NCI-H1417 (cell line): ENCODE measurements at regions not wholly inside any gene's neighbourhood (a gene's known extent, or its start where the extent isn't known, plus 50 kb on each side); places are given as distances from the start of the nearest gene placed in this dataset.
A peak's percentile ranks its signal among the peaks of the same experiment; 100 is the strongest.
"Not testable (repeated sequence)": the region's sequence is repeated elsewhere in the genome, so short reads cannot be mapped to it uniquely, and the experiment has no call there.

Source experiments
- DNase-seq, 3 experiments: peaks; one replicate each; lab custom pipeline; 2025; lab: John Stamatoyannopoulos, UW

DNA sequence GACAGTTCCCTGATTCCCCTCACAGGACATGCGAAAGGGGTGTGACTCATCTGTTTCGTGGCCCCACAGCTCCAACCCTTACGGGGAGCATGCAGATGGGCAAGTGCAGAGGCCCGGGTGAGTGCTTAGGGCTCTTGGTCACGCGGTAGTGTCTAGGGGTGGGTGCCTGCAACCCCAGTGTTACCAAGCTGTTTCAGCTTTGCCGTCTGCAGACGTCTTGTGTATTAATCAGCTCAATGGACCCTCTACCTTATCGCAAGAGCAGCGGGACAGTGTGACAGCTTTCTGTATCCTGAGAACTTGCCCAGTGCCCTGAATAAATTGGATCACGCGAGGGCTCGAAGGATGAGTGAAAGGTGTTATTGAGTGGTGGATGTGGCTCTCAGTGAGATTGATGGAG, 816.4 kb upstream of the ANO3 start:
- DNase-seq: no peak

- DNase-seq: no peak
Measured at GRCh38 chr11:25520459-25520858, 811.5 kb upstream of the ANO3 start.

- peak in 1 of 3 experiments; percentile 8 for DNase-seq
Measured at GRCh38 chr11:25527841-25528240, 804.1 kb upstream of the ANO3 start.

GRCh38 chr11:25529572-25529971, 802.4 kb upstream of the ANO3 start:
- no peak for DNase-seq

DNA sequence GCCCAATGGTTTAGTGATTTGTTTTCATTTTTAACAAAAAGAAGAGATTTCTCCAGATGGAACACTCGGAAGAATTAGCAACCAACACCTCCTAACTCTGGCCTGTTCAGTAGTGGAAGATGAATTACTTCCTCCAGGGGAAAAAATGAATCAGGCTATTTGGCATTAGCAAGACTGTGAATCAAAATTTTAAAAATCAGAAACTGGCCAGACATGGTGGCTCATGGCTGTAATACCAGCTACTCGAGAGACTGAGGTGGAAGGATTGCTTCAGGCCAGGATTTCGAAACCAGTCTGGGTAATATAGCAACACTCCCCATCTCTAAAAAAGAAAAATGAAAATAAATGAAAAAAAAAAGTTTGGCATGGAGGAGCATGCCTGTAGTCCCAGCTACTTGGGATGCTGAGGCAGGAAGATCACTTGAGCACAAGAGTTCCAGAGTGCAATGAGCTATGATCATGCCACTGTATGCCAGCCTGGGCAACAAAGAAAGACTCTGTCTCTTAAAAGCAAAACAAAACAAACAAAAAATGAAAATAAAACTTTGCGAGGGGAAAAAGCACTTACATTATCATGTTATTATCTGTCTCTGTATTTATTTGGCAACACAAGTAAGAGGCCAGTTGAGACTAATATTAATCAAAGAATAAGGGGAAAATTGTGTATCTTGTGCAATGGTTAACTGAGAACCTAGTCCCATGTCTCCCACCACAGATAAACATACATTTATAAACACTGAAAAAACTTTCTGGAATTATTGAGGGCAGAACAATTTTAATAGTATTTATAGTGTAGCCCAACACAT, 796.3 kb upstream of the ANO3 start:
- no peak for DNase-seq

DNA sequence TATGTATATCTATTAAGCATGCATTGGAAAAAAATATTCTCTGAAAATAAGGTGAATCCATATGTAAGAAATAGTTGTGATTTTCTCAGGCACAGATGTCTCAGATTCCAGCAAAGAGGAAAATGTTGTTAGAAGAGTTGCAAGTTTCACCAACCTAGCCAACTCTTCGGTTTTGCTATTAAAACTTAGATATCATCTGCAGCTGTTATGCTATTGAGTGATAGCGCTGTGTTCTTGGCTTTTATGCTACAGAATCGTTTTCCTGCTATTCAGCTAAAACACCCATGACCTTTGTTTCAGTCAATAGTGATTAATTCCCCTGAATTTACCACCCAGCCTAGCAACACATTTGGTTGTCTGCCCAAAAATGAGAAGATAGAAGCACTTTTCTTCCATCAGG, 795.6 kb upstream of the ANO3 start:
- no peak for DNase-seq

DNA sequence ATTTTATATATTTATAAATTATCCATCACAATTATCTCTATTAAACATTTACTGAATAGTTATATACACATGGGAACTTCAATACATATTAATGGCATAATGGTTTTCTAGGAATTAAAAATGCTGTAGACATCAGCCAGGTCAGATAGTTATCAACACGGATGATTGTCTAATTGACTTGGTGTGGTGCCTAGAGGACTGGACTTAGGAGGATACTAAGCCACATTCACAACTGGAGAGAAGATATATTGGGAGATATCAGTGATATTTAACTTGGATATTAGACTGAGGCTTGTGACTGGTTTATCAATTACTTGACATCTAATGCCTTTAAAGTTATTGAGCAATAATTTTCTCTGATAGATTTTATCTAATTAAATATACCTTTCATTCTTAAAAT, 794.5 kb upstream of the ANO3 start:
- no peak for DNase-seq

- no peak for DNase-seq
Measured at GRCh38 chr11:25547292-25547691, 784.6 kb upstream of the ANO3 start.

- DNase-seq: peak in 2 of 3 experiments; percentile 6 to 20
Measured at GRCh38 chr11:25562417-25562816, 769.5 kb upstream of the ANO3 start.

- DNase-seq: no peak
Measured at GRCh38 chr11:25565846-25566245, 766.1 kb upstream of the ANO3 start.

DNA sequence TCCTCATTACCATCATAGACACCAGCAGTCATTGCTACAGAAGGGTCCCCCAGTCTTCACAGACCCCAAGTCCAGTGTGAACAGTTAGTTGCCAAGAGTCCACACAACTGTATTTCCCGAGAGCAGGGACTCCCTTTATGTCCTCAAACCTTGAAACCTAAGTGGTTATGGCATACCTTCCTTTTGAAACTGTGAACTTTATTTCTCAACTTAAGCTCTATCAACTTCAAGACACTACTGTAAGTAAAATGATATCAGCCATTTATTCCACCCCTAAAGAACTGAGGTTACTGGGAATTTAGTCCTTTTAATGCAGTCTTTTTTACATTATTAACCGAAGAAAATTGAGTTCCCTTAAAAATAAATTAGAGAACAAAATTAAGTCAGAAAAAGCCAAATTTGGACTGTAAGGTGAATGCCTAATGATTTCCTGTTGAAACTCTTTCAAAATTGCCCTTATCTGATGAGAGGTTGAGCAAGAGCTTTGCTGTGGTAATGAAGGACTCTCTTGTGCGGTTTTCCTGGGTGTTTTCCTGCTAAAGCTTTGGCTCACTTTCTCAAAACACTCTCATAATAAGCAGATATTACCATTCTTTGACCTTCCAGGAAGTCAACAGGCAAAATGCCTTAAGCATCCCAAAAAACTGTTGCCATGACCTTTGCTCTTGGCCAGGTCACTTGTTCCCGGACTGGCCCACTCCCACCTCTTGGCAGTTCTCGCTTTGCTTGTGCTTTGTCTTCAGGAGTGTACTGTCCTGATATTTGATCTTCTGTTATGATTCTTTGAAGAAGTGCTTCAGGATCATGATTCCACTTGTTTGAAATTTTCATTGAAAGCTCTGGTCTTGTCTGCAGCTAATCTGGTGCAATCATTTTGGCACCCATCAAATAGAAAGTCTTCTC, 765.4 kb upstream of the ANO3 start:
- DNase-seq: no peak

DNA sequence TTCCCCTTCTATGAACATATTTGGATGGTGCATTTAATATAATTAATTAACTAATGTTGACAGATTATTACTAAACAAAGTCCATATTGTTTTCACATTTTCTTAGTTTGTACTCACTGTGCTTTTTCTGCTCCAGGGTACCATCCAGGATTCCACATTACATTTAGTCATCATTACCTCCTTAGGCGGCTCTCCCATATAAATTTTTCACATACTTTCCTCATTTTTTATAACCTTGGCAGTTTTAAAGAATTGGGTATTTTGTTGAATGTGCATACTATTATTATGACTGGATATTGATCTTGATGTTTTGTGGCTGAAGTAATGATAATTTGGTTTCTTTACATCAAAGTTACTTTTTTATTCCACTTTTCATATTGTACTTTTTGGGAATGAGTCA, 755.6 kb upstream of the ANO3 start:
- no peak for DNase-seq

- not testable (repeated sequence) for DNase-seq
Measured at GRCh38 chr11:25579554-25579953, 752.4 kb upstream of the ANO3 start.

GRCh38 chr11:25583596-25583995, 748.3 kb upstream of the ANO3 start:
- no peak for DNase-seq

- no peak for DNase-seq
Measured at GRCh38 chr11:25587496-25587895, 744.4 kb upstream of the ANO3 start.

DNA sequence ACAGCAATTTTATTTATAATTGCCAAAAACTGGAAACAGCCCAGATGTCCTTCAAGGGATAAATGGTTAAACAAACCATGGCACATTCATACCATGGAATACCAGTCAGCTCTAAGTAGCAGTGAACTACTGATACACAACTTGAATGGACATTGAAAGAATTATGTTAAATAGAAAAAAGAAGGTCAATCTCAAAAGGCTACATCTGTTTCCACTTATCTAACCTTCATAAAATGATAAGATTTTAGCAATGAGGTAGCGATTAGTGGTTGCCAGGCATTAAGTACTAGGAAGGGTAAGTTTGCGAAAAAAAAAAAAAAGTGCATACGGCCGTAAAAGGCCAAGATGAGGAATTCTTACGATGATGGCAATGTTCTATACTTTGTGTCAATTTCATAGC, 738.7 kb upstream of the ANO3 start:
- no peak for DNase-seq

DNA sequence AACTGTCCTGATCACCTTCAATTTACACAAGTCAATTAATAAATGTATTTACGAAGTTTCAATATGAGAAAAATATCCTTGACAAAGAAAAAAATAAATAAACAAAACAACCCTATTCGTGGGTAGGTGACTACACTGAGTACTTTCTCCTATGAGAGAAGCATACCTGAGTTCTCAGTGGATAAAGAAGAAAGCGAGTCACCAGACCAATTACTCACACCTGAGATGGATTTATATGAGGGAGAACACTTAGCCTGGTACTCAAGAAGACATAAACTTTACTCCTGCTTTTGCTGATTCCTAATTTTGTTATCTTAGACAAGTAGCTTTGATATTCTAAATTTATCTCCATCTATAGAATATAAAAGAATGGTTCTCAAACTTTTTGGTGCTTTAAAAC, 735.2 kb upstream of the ANO3 start:
- DNase-seq: no peak

DNA sequence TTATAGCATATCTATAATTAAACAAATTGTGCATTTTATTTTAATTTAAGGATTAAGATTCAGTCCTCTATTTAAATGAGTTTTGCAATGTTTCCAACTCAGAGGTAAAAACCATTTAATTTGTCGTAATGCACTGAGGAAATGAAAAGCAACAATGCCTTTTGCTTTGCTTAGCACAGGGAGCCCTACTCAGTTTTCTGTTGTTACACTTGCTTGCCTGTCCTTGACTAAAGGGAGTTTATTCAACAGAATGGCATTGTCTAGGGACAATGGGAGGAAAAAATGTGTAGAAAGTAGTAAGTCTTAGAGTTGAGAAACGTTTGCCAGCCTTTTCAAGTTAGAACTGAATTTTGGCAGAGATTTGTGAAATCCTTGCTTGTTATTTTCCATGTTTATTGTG, 734.2 kb upstream of the ANO3 start:
- no peak for DNase-seq

- DNase-seq: no peak
Measured at GRCh38 chr11:25602149-25602548, 729.8 kb upstream of the ANO3 start.

DNA sequence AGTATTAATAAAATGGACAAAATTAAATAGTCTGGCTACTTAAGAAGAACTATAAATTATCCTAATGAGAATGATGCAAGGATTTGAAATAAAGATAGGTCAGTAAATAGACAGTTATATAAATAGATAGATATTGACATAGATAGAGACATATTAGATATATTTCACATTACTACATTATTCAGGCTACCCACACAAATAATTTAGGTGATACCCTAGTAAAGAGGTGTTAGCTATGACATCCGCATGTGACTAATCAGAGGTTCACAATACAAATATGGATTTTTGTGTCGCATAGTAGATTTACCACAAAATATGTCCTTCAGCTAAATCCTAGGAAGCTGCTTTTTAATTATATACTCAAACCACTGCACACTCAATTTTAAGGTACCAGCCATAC, 729.0 kb upstream of the ANO3 start:
- DNase-seq: no peak

DNA sequence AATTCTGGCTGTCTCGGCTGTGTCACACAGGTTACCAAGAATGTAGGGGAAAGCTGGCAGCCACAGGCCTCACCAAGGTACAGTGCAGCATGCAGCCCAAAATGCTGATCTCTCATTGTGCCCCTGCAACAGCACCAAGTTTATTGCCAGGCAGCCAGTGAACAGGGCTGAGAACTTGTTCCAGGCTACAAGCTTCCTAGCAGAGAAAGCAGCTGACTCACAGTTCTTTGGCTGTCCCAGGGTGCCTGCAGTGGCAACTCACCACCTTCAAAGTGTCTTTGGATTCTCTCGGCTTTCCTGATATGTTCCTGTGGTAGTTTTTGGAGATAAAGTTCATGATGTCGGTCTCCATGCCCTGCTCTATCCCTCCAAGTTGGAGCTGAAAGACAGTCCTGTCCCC, 719.1 kb upstream of the ANO3 start:
- no peak for DNase-seq

DNA sequence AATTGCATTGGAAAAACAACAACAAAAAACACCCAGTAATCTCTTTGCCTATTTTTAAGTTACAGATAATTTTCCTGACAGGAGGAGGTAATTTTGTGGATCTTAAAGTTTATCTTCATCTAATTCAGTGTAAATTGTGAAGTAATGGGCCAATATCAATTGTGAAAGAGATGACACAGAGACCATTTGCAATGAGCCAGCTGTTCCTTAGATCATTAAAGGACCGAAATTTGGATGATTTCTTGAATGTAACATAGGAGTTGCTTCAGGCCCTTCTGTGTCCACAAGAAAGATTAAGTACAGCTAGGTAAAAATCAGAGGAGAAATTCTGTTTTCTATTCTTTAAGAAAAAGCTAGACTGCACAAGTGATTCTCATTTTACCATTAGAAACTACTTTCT, 718.5 kb upstream of the ANO3 start:
- no peak for DNase-seq

DNA sequence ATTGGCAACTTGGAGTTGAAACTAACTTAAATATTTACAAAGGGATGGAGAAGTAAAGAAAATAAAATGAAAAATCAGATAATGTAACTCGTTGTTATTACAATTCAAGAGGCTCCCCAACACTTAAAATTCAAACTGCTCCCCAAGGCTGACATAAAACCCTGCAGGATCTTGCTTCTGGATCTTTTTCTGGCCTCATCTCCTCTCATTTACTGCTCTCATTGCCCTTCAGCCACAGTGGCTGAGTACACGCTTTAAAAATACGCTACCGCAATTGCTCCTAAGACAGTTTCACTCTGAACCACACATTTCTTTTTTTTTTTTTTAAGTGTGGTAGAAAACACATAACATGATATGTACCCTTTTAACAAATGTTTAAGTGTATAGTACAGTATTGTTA, 718.1 kb upstream of the ANO3 start:
- DNase-seq: no peak
